Common myeloid progenitor, CD34-positive (primary cell): ENCODE measurements at regions not wholly inside any gene's neighbourhood (a gene's known extent, or its start where the extent isn't known, plus 50 kb on each side); places are given as distances from the start of the nearest gene placed in this dataset.

Source experiments
- CTCF ChIA-PET: fragments of 350-600 bp; sonication (Branson Sonifier 250); formaldehyde crosslinking; loops from one replicate; lab custom pipeline; 2021; ENCODE audit warnings: antibody characterized with exemption; lab: Charles Lee
- POLR2A ChIA-PET: fragments of 350-600 bp; sonication (Branson Sonifier 250); formaldehyde crosslinking; loops from one replicate; lab custom pipeline; 2021; ENCODE audit warnings: antibody characterized with exemption; lab: Charles Lee
- DNase-seq, 3 donors: peaks; one replicate each; pipeline versions ENCODE4 v3.0.0 to v3.0.0-alpha.2; 2013
- H3K27ac ChIP-seq, 2 experiments: 1 replicate in 1 of 2; 2 replicates in 1 of 2; pipeline ENCODE4 v1.7.0; 2013; ENCODE audit warnings: inconsistent platforms in 2 of 2, low read length in 2 of 2, mild to moderate bottlenecking in 2 of 2, low read depth in 1 of 2, moderate library complexity in 1 of 2; ENCODE audit not compliant: severe bottlenecking in 2 of 2, insufficient read depth in 1 of 2, poor library complexity in 1 of 2
- H3K27me3 ChIP-seq, 5 experiments: replicated peaks in 2 of 5; 1 replicate in 3 of 5; 2 replicates in 2 of 5; pipeline versions ENCODE4 v1.6.1 to v1.7.0; 2013; ENCODE audit warnings: low read length in 4 of 5, mild to moderate bottlenecking in 2 of 5, moderate library complexity in 2 of 5, inconsistent platforms in 1 of 5; ENCODE audit not compliant: insufficient read depth in 5 of 5, control insufficient read depth in 4 of 5
- H3K36me3 ChIP-seq, 4 experiments: 1 replicate in 2 of 4; 2 replicates in 2 of 4; pipeline versions ENCODE4 v1.6.1 to v1.7.0; 2013; ENCODE audit warnings: low read length in 3 of 4, control low read depth in 1 of 4, mild to moderate bottlenecking in 1 of 4; ENCODE audit not compliant: control insufficient read depth in 4 of 4, insufficient read depth in 4 of 4
- H3K4me1 ChIP-seq, 4 experiments: 1 replicate in 3 of 4; 2 replicates in 1 of 4; pipeline versions ENCODE4 v1.6.1 to v1.7.1; 2013; ENCODE audit warnings: low read length in 3 of 4, mild to moderate bottlenecking in 3 of 4, control low read depth in 1 of 4, inconsistent platforms in 1 of 4, moderate library complexity in 1 of 4; ENCODE audit not compliant: control insufficient read depth in 4 of 4, insufficient read depth in 4 of 4; ENCODE audit errors: control extremely low read depth in 1 of 4
- H3K4me3 ChIP-seq, 7 experiments: 1 replicate in 4 of 7; 2 replicates in 3 of 7; pipeline versions ENCODE4 v1.5.1 to v1.7.0; 2013; ENCODE audit warnings: mild to moderate bottlenecking in 7 of 7, low read length in 6 of 7, moderate library complexity in 6 of 7, inconsistent platforms in 2 of 7, low read depth in 2 of 7, control low read depth in 1 of 7; ENCODE audit not compliant: insufficient read depth in 4 of 7, control insufficient read depth in 1 of 7; ENCODE audit errors: extremely low read depth in 1 of 7
- H3K9me3 ChIP-seq, 5 experiments: 1 replicate in 4 of 5; 2 replicates in 1 of 5; pipeline versions ENCODE4 v1.6.1 to v1.7.1; 2013; ENCODE audit warnings: low read length in 4 of 5, mild to moderate bottlenecking in 2 of 5, inconsistent platforms in 1 of 5, low read depth in 1 of 5, moderate library complexity in 1 of 5; ENCODE audit not compliant: control insufficient read depth in 4 of 5, insufficient read depth in 2 of 5; ENCODE audit errors: control extremely low read depth in 1 of 5
- WGBS: methylation state at CpG from one replicate; pipeline ENCODE4 v1.1.5; 2013; ENCODE audit not compliant: insufficient coverage; 5-methylcytosine and 5-hydroxymethylcytosine counted together

- Histone ChIP-seq H3K36me3 (no peaks in the 10 kb centered on the region), H3K9me3 (peaks cover 0 to 3% (median 0%) of the 10 kb centered on the region in 5 experiments), H3K27me3 (peaks cover 0 to 1% (median 0%) of the 10 kb centered on the region in 5 experiments), H3K4me1 (no peaks in the 10 kb centered on the region), H3K27ac (no peak overlapping the region), H3K4me3 (no peak overlapping the region)
- no CpG with 5 or more reads among the region's 6 CpGs for WGBS
- POLR2A ChIA-PET: no interaction called here
- DNase-seq: no peak
- CTCF ChIA-PET: no interaction called here
Observed at GRCh38 chr1:95437781-95438180, 203.8 kb downstream of the RWDD3 start.

GRCh38 chr1:95438218-95438948, 204.4 kb downstream of the RWDD3 start:
- H3K4me3 ChIP-seq: no peak overlapping the region
- ChIA-PET POLR2A (no interaction called here), CTCF (no interaction called here)
- H3K27me3 ChIP-seq: peaks cover 0 to 1% (median 0%) of the 10 kb centered on the region in 5 experiments
- no peak overlapping the region for H3K27ac ChIP-seq
- H3K9me3 ChIP-seq: peaks cover 0 to 3% (median 0%) of the 10 kb centered on the region in 5 experiments
- no peaks in the 10 kb centered on the region for H3K4me1 ChIP-seq
- WGBS: no CpG with 5 or more reads among the region's 4 CpGs
- DNase-seq: no peak
- H3K36me3 ChIP-seq: no peaks in the 10 kb centered on the region

- Histone ChIP-seq H3K4me1 (no peaks in the 10 kb centered on the region), H3K9me3 (no peaks in the 10 kb centered on the region), H3K4me3 (no peak overlapping the region), H3K27ac (no peak overlapping the region), H3K27me3 (peaks cover 0 to 1% (median 0%) of the 10 kb centered on the region in 5 experiments), H3K36me3 (no peaks in the 10 kb centered on the region)
- ChIA-PET POLR2A (no interaction called here), CTCF (no interaction called here)
- 100% methylated on average over 2 of the region's 4 CpGs for WGBS
- DNase-seq: no peak
Observed at GRCh38 chr1:95440511-95440910, 206.5 kb downstream of the RWDD3 start.

- WGBS: 100% methylated on average over 2 of the region's 3 CpGs
- no peaks in the 10 kb centered on the region for H3K27me3 ChIP-seq
- CTCF ChIA-PET: no interaction called here
- no peak overlapping the region for H3K4me3 ChIP-seq
- DNase-seq: no peak
- H3K9me3 ChIP-seq: peaks cover 0 to 13% (median 3%) of the 10 kb centered on the region in 5 experiments
- H3K27ac ChIP-seq: no peak overlapping the region
- no peaks in the 10 kb centered on the region for H3K4me1 ChIP-seq
- no peaks in the 10 kb centered on the region for H3K36me3 ChIP-seq
- POLR2A ChIA-PET: no interaction called here
Observed at GRCh38 chr1:95449516-95449915, 215.5 kb downstream of the RWDD3 start.

GRCh38 chr1:95451054-95451453, 217.0 kb downstream of the RWDD3 start:
- ChIA-PET CTCF (no interaction called here), POLR2A (no interaction called here)
- H3K4me1 ChIP-seq: no peaks in the 10 kb centered on the region
- 93% methylated on average over 3 of the region's 3 CpGs for WGBS
- H3K36me3 ChIP-seq: no peaks in the 10 kb centered on the region
- H3K4me3 ChIP-seq: no peak overlapping the region
- H3K27me3 ChIP-seq: no peaks in the 10 kb centered on the region
- DNase-seq: no peak
- H3K9me3 ChIP-seq: peaks cover 0 to 13% (median 3%) of the 10 kb centered on the region in 5 experiments
- H3K27ac ChIP-seq: no peak overlapping the region

GRCh38 chr1:95451904-95452303, 217.9 kb downstream of the RWDD3 start:
- H3K4me1 ChIP-seq: no peaks in the 10 kb centered on the region
- POLR2A ChIA-PET: no interaction called here
- CTCF ChIA-PET: no interaction called here
- 100% methylated on average over 1 of the region's 3 CpGs for WGBS
- H3K27ac ChIP-seq: no peak overlapping the region
- H3K9me3 ChIP-seq: peaks cover 0 to 13% (median 3%) of the 10 kb centered on the region in 5 experiments
- H3K4me3 ChIP-seq: no peak overlapping the region
- H3K36me3 ChIP-seq: no peaks in the 10 kb centered on the region
- no peak for DNase-seq
- no peaks in the 10 kb centered on the region for H3K27me3 ChIP-seq

GRCh38 chr1:95453053-95453452, 219.0 kb downstream of the RWDD3 start:
- peaks cover 0 to 10% (median 1%) of the 10 kb centered on the region in 5 experiments for H3K9me3 ChIP-seq
- H3K4me3 ChIP-seq: no peak overlapping the region
- ChIA-PET POLR2A (no interaction called here), CTCF (no interaction called here)
- DNase-seq: no peak
- no peaks in the 10 kb centered on the region for H3K36me3 ChIP-seq
- WGBS: 100% methylated on average over 1 of the region's 2 CpGs
- H3K4me1 ChIP-seq: no peaks in the 10 kb centered on the region
- no peak overlapping the region for H3K27ac ChIP-seq
- no peaks in the 10 kb centered on the region for H3K27me3 ChIP-seq
